ENCODE measurements at regions not wholly inside any gene's neighbourhood (a gene's known extent, or its start where the extent isn't known, plus 50 kb on each side); places are given as distances from the start of the nearest gene placed in this dataset.

DNA sequence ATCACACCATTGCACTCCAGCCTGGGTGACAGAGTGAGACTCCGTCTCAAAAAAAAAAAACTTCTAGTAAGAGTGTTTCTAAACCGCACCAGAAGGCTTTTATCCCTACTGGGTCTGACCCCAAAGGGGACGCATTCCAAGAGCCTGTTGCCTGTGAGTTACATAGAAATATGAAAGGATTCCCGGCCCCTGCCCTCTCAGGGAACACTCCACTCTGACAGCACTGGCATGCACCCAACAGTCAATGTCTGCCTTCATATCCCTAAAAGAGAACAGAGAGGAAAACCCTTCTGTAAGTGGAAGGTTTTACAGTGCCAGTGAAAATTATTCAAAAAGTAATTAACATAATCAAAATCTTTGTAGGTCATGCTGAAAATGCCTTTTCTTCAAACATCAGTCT, 117.1 kb upstream of the PTPRT start:
- DNase-seq (ENCODE audit: low spot score), result peak; percentile 1

DNA sequence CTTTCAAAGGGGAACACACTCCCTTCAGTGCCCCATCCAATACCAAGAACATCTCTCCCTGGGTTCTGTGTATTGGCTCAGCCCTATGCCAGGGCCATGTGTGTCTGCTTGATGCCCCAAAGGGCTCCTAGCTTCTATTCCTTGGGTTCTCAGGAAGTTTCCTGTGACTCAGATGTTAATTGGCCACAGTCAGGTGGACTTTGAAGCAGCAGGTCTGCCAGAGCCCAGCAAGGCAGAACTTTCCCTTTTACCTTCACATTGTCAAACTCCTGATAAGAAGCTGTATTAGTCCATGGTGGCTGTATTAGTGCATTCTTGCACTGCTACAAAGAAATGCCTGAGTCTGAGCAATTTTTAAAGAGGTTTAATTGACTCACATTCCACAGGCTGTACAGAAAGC, 116.0 kb upstream of the PTPRT start:
- DNase-seq (ENCODE audit: low spot score), result no peak

DNA sequence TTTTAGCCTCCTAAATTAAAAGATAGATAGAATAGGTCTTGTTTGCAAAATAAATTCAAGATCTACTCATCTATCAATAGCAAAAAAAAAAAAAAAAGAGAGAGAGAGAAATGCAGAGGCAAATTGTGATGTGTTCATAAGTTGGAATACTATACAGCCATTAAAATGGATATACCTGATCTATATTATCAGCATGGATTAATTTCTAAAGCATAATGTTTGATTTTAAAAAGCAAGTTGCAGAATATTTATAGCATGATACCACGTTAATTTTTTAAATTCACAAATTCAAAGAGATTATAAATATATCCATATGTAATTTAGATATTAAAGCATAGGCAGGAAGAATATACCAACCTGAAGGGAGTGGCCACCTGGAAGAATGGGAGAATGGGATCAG, 114.9 kb upstream of the PTPRT start:
- DNase-seq (ENCODE audit: low spot score), result no peak

DNA sequence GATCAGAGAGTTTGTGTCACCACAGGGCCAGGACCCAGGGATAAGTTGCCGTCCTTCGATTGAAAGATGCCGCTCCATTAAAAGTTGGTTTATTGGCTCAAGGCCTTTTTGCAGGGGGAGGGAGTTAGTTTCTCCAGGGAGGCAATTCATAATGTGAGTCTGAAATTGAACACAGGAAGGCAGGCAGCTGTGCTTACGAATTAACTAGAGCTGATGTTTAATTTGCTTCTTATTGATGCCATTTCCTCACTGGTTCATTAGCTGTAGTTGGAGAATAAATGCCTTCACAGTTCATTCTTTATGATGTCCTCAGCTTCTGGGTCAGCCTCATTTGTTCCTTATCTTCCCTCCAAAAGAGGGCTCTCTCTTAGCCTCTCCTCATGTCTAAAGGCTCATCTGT, 113.2 kb upstream of the PTPRT start:
- no peak for DNase-seq (ENCODE audit: low spot score)

DNA sequence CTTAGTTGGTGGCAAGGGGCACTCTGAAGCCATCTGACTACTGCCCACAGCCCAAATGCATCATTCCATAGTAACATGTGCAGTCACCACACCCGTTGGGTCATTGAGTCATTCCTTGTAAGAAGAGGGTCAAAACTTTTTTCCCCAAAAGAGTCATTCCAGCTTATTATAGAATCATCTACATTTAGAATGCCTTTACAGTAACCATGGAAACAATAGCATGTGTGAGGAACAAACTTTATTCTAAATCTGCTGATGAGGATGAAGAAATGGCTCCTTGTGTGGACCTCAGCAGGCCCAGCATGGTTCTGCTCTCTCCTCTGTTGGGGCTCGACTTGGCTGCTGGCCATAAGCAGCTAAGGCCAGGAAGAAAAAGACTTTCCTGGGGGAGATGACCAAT, 111.2 kb upstream of the PTPRT start:
- DNase-seq (ENCODE audit: low spot score), result no peak

DNA sequence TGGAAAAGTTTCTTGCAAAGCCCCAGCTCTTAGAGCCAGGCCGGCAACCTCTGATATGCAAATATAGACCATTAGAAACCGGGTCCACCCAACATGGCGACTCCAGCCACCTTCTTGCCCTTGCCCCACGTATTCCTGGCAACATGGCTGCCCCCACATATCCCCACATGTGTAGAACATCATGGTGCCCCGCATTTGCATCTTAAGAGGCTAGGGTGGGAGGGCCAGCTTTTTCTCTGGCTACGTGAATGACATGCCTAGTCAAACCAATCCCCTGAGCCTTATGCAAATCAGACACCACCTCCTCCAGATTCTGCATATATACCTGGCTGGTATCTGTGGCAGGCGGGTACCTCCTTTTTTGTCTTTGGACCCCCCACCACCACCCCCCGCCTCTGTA, 106.1 kb upstream of the PTPRT start:
- no peak for DNase-seq (ENCODE audit: low spot score)

DNA sequence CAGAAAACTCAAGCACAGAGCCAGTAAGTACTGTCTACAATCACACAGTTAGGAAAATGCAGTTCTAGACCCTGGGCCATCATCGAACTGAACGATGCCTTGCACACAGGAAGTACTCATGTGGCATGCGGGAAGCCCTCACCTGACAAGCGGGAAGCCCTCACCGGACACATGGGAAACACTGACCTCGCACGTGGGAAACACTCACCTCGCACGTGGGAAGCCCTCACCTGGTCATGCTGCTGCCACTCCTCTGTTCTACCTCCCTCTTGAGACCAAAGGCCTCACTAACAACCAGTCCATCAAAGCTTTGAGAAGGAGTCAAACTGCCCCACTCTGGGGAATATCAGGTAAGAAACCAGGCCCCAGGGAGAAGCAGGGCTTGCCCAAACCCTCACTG, 105.6 kb upstream of the PTPRT start:
- DNase-seq (ENCODE audit: low spot score), result no peak

DNA sequence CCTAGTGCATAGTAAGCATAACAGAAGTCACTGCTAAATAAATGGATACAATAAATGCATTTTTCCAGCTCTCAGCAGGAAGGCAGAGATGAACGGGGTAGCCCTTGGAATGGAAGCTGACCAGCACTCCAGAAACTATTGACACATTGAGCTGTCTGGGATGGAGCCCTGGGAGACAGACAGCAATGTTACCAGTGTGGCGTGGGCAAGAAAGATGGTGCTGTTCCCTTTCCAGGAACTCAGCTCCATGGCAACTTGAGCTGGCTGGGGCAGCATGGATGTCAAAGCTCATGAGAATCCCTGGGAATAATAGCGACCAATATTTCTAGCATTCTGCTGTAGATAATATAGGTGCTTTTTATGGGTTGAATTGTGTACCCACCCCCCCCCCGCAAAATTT, 104.3 kb upstream of the PTPRT start:
- no peak for DNase-seq (ENCODE audit: low spot score)

DNA sequence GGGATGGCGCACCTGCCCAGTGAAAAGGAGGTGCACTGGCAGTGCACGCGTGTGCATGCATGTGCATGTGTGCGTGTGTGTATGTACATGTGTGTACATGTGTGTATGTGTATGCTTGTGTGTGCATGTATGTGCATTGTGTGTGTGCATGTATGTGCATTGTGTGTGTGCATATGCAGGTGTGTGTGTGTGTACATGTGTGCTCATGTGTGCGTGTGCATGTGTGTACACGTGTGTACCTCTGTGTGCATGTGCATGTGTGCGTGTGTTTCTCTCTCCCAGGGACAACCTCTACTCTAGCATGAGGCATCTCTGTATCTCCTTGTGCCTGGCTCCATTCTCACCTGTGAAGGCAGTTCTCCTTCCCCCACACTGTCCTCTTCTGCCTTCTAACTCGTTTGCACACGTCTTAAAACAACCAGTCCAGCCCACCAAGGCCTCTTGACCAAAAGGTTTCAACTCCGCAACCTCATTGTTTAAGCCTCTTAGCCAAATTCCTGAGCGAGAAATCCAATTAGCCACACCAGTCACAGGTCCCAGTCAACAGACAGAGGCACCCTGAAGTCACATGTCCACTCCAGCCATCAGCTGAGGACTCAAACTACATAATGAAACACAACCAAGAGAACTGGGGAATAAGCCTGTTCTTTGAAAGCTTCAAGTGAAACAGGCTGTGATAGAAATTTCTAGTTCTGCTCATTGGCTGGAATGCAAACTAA, 103.5 kb upstream of the PTPRT start:
- DNase-seq (ENCODE audit: low spot score), result no peak

DNA sequence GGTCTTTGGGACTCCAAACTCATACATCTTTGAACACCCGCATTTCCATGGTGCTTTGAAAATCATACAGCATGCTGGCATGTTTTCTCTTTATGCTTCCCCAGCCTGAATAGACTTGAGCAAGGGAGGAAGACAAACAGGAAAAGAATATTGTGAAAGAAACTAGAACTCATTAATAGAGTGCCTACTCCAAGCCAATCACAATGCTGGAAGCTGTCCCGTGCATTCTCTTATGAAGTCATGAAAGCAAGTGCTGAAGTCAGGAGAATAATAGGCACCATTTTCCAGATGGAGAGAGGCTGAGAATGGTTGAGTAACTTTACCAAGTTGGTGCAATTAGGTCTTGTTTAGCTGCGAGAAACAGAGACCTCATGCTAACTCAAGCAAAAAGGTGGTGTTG, 102.5 kb upstream of the PTPRT start:
- no peak for DNase-seq (ENCODE audit: low spot score)

DNA sequence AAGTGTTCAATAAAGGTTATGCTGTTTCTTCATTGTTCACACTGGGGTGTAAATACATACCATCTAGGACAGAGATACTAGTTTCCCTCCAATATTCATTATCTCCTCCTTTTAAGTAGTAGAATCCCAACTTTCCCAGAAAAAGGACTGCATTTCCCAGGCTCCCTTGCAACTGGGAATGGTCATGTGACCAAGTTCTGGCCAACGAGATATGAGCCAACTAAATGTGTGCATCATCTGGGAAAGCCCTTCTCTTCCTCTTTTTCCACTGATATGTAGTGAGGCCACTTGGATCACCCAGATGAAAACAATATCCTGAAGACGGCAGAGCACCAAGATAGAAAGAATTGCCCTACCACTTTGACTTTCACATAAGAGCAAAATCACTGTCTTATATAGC, 97.9 kb upstream of the PTPRT start:
- no peak for DNase-seq (ENCODE audit: low spot score)

DNA sequence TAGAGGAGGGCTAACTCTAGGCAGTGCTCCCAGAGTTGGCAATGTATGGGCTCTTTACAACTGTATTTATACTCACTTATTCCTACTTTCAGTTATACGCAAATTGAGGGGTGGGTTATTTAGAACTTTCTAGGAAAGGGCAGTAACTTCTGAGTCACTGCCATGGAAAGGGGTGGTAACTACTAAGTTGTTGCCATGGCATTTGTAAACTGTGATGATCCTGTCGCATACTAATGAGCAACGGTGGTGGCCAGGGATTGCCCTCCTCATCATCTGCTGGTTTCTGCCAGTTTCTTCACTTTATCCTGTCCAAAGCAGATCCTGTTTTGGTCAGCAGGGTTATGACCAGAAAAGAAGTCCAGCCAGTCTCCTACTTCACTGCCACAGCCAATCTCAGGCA, 95.5 kb upstream of the PTPRT start:
- DNase-seq (ENCODE audit: low spot score), result no peak

DNA sequence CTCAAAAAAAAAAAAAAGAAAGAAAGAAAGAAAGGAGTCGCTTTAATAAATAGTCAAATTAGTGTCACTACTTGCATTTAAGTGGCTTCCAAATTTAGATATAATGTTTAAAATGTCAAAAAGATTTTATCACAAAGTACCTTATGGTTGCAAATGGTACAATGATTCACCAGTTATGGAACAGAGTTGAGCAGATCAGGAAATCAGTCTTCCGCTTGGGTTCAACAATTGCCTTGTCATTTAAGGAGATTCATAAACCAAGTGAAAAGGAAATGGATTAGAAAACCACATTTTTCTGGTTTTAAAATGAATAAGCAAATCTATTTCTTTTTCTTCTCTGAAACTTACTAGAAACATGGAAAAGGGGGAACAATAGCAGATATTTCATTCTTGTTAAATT, 94.8 kb upstream of the PTPRT start:
- DNase-seq (ENCODE audit: low spot score), result no peak

DNA sequence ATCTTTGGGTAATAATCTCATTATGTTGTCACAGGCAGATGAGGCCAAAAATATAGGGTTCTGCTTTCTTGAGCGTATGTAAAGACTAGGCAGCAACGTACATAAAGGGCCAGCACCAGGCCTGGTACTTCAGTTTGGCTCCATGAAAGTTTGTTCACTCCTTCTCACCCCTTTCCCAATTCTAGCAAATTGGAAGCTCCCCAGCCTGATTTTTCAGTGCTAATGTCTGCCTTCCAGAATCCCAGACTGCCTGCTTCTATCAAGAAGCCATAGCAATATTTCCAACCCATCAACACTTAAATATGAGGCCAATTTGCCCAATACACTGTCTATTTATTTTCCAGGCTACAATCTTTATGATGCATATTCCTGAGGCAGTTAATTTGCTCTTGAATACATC, 93.4 kb upstream of the PTPRT start:
- DNase-seq (ENCODE audit: low spot score), result no peak

DNA sequence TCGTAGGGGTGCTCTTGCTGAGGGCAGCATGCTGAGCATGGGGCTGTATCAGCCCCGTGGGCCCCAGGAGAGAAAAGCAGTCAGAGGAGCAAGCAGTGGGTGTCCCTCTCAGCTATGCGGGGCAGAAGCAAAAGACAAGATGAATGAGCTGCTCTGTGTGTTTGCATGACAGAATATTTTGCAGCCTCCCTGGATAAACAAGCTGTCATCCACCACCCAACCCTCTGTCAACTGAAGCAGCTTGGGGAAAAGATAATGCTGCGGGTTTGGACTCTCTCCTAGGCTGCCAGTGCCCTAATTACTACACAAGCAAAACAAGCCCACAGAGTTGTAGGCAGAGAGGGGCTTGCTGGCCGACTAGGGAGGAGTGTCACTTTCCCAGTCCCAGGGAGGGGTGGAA, 82.3 kb upstream of the PTPRT start:
- DNase-seq (ENCODE audit: low spot score), result no peak

DNA sequence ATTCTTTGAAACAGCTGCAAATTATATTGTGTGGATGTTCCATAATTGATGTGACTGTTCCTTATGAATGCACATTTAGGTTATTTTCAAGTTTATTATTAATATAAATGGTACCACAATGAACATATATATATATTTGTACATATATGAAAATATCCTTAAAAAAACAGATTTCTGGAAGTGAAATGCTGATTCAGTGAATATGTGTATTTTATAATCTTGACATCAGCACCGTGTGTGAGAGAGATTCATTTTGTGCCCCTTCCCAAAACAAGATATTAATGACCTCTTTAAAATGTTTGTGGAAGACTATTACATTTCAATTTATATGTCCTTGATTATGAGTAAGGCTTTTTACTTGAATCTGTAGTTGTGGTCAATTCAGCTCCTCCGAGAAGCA, 75.7 kb upstream of the PTPRT start:
- no peak for DNase-seq (ENCODE audit: low spot score)

DNA sequence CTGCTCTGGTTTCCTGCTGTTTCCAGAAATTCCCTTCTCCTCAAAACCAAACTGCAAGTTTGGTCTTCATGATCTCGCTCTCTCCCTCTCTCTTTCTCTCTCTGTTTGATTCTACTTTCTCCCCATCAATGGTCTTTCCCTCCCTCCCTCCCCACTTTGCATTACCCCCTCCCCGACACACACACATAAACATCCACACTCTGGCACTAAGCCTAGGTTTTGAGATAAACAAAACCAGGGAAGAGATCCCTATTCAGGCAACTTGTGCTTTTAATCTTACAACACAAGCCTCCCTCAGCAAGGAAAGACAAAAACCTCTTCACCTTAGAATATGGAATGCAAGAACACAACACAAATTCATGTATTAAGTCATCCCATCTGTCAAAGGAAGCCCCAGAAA, 73.5 kb upstream of the PTPRT start:
- DNase-seq (ENCODE audit: low spot score), result no peak

DNA sequence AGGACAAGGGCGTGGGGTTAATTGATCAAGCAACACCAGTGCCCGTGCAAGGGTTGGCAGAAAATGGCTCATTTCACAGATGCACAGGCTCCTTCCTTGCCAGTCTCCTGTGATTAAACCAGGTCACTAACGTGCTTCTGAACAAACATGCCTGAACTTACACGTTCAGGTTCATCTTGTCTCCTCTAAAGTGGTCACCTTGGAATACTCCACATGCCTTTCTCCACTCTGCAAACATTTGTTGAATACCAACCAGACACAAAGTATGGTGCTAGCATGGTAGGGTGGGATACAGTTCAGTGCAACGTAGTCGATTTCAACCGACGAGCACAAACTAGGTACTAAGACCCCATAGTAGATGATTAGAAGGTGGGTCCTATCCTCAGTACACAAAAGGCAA, 72.6 kb upstream of the PTPRT start:
- DNase-seq (ENCODE audit: low spot score), result no peak

DNA sequence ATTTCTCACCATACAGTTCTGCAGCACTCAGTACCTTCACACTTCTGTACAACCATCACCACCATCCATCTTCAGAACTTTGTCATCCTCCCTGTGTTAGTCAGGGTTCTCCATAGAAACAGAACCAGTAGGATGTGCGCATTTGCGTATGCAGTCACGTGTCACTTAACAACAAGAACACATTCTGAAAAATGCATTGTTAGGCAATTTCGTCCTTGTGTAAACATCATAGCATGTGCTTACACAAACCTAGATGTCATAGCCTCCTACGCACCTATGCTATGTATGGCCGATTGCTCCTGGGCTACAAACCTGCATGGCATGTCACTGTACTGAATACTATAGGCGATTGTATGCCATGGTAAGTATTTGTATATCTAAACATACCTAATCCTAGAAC, 66.2 kb upstream of the PTPRT start:
- no peak for DNase-seq (ENCODE audit: low spot score)

DNA sequence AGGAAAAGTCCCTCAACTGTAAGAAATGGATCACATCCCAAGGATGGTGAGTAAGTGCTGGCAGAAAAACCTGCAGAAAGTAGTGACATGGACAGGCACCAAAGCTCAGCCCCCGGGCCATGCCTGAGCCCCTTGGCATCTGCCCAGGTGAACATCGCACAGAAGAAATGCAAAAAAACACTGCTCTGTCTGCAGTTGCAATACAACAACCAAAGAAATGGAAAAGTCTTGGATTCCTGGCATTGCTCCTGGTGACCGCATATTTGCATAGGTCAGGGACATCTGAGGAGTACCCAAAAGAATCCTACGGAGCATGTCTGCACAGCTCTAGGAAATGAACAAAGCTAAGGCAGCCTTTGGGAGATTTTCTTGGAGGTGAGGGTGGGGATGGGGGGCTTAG, 63.1 kb upstream of the PTPRT start:
- DNase-seq (ENCODE audit: low spot score), result no peak

DNA sequence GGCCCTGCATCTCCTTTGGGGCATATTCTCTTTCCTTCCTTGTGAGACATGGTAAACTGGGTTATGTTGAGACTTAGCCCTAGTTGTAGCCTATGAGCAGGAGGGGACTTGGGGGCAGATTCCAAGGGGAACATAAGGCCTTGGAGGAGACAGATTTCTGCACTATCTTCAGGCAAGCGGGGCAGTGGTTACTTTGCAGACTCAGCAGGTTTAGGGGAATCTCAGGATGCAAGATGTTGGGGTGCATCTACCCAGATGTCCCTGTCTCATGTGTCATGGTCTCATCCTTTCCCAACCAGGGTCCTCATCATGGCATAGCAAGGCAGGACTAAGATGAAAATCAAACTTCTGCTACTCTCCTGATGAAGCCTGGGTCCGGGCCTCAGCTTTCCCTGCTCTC, 58.6 kb upstream of the PTPRT start:
- no peak for DNase-seq (ENCODE audit: low spot score)

DNA sequence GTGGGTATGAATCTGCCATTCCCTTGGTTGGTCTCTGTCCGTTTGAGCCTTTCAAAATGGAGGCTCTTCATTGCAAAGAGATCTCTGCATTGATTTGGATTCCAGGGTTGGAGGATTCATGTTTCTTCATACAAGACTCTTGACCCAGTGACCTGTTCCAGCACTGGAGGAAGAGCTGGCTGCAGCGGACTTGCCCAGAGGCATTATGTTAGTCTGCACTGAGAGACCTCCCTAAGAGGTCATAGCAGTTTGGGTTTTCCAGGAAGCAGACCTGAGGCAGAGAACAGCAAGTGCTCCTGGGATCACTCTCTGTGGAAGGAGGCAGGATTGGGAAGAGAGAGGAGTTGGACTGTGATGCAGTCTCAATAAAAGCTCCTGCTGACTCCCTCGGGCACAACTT, 57.7 kb upstream of the PTPRT start:
- DNase-seq (ENCODE audit: low spot score), result no peak

DNA sequence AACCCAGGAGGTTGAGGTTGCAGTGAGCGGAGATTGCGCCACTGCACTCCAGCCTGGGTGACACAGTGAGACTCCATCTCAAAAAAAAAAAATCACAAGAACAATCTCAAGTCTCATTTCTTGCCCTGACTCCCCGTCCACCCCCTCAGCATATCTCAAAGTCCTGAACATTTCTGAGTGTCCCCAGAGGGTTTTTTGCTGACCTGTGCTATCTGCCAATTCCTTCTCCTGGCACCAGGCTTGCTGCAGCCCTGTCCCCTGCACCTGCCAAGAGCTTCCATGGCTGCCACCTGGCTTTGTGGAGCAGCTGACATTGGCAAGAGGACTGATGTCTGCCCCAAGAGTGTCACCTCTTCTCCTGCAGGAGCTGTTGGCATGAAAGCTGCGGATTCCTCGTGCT, 54.9 kb upstream of the PTPRT start:
- no peak for DNase-seq (ENCODE audit: low spot score)

DNA sequence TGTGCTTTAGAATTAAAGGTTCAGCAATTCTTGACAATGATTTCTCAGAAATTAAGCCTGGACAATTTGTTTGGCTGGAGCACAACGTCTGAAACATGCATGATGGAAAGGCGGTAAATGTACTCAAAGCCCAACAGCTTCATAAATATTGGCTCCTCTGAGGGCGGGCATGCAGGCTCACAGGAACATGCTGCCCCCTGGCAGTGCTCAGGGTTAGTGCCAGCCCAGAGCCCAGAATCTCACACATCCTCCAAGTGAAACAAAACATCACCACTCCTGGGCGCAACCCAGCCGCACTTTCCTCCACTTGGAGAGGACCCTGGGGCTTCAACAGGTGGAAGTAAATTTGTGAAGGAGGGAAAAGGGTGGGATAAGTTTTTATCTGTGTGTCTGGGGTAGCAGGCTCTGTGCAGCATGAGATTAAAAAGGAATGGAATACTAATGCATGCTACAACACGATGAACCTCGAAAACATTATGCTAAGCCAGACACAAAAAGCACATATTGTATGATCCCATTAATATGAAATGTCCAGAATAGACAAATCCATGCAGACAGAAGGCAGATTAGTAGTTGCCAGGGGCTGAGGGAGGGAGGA, 54.1 kb upstream of the PTPRT start:
- no peak for DNase-seq (ENCODE audit: low spot score)
